Gastrocnemius medialis (tissue), 4 donors: ENCODE measurements at regions not wholly inside any gene's neighbourhood (a gene's known extent, or its start where the extent isn't known, plus 50 kb on each side); places are given as distances from the start of the nearest gene placed in this dataset.

Experiments used
- CTCF ChIP-seq, 5 experiments: fragments of 450-650 bp in 3 of 5; fragments of 200-600 bp in 2 of 5; sonication (generic) in 2 of 5; IDR thresholded peaks in 4 of 5; conservative IDR thresholded peaks in 1 of 5; 1 replicate in 4 of 5; 2 replicates in 1 of 5; pipeline ENCODE4 v1.5.1; 2016 to 2019; ENCODE audit warnings: antibody characterized with exemption in 5 of 5, mild to moderate bottlenecking in 3 of 5, moderate library complexity in 3 of 5
- POLR2A ChIP-seq, 2 donors: fragments of 450-650 bp; IDR thresholded peaks; one replicate each; pipeline ENCODE4 v1.6.1; 2017; ENCODE audit warnings: antibody characterized with exemption in 2 of 2, mild to moderate bottlenecking in 2 of 2, moderate library complexity in 2 of 2

DNA sequence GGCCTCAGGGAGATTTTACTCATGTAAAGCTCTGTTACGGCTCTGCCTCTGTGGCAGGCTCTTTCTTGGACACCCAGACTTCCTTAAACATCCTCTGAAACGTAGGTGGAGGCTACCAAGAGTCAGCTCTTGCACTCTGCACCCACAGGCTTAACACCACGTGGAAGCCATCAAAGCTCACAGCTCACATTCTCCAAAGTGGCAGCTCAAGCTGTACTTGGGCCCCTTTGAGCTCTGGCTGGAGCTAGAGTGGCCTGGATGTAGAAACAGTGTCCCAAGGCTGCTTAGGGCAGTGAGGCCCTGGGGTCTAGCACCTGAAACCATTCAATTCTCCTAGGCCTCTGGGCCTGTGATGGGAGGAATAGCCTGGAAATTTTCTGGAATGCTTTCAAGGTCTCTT, 155.3 kb upstream of the CDKN3 start:
- TF ChIP-seq CTCF (IDR thresholded peaks at IDR 0.05 in 4 of 5, conservative IDR thresholded peaks at IDR 0.05 in 1 of 5) (no peak), POLR2A (IDR thresholded peaks at IDR 0.05) (no peak)
